ENCODE measurements at regions not wholly inside any gene's neighbourhood (a gene's known extent, or its start where the extent isn't known, plus 50 kb on each side); places are given as distances from the start of the nearest gene placed in this dataset.

- H3K4me3 ChIP-seq (ENCODE audit: low read depth in 2 of 2, low read length in 2 of 2), result no peak overlapping the region
- H3K27ac ChIP-seq (ENCODE audit: low read length), result no peak overlapping the region
- no peak for ATAC-seq
- no TSS peak for BruUV-seq (replicated peaks)
- H3K9me3 ChIP-seq (ENCODE audit: control insufficient read depth, insufficient read depth, low read depth, low read length), result no peaks in the 10 kb centered on the region
- no peak for DNase-seq (ENCODE audit: low read depth, low spot score)
- no peaks in the 10 kb centered on the region for H3K36me3 ChIP-seq (ENCODE audit: control insufficient read depth, insufficient read depth, low read length)
- CTCF ChIA-PET, result no interaction called here
- in situ Hi-C loops (cut with HindIII; ENCODE audit: low pct_unique_long_range_greater_than_20kb, low sequenced_read_pairs) (no loop called here), intact Hi-C loops (cut with micrococcal nuclease; ENCODE audit: unreplicated experiment) (no loop called here)
- H3K4me1 ChIP-seq (ENCODE audit: control insufficient read depth, insufficient read depth, low read length), result no peaks in the 10 kb centered on the region
- TF ChIP-seq CTCF (IDR thresholded peaks at IDR 0.05) (no peak), SIN3A (IDR thresholded peaks at IDR 0.05; ENCODE audit: borderline replicate concordance, insufficient read depth, low read depth, low read length) (no peak), REST (IDR thresholded peaks at IDR 0.05; ENCODE audit: insufficient read depth in 1 of 2, low read depth in 2 of 2, low read length in 1 of 2) (no peak), TCF7L2 (IDR thresholded peaks at IDR 0.05; ENCODE audit: low read depth, low read length) (no peak), POLR2AphosphoS5 (IDR thresholded peaks at IDR 0.05; ENCODE audit: low read depth, low read length) (no peak)
- H3K27me3 ChIP-seq (ENCODE audit: control insufficient read depth, insufficient read depth, low read length), result no peaks in the 10 kb centered on the region; the same call in 1 of the 2 replicates
- POLR2A ChIA-PET, result no interaction called here
Measured at GRCh38 chr2:217625557-217626169, 377.1 kb downstream of the TNS1 start.

- CTCF ChIA-PET, result no interaction called here
- Histone ChIP-seq H3K27me3 (ENCODE audit: control insufficient read depth, insufficient read depth, low read length) (no peaks in the 10 kb centered on the region; the same call in 1 of the 2 replicates), H3K36me3 (ENCODE audit: control insufficient read depth, insufficient read depth, low read length) (no peaks in the 10 kb centered on the region), H3K27ac (ENCODE audit: low read length) (no peak overlapping the region), H3K4me3 (ENCODE audit: low read depth in 2 of 2, low read length in 2 of 2) (no peak overlapping the region), H3K9me3 (ENCODE audit: control insufficient read depth, insufficient read depth, low read depth, low read length) (no peaks in the 10 kb centered on the region), H3K4me1 (ENCODE audit: control insufficient read depth, insufficient read depth, low read length) (no peaks in the 10 kb centered on the region)
- BruUV-seq (replicated peaks), result no TSS peak
- in situ Hi-C loops (cut with HindIII; ENCODE audit: low pct_unique_long_range_greater_than_20kb, low sequenced_read_pairs), result no loop called here
- DNase-seq (ENCODE audit: low read depth, low spot score) (no peak), ATAC-seq (no peak)
- TF ChIP-seq POLR2AphosphoS5 (IDR thresholded peaks at IDR 0.05; ENCODE audit: low read depth, low read length) (no peak), CTCF (IDR thresholded peaks at IDR 0.05) (no peak), TCF7L2 (IDR thresholded peaks at IDR 0.05; ENCODE audit: low read depth, low read length) (no peak), SIN3A (IDR thresholded peaks at IDR 0.05; ENCODE audit: borderline replicate concordance, insufficient read depth, low read depth, low read length) (no peak), REST (IDR thresholded peaks at IDR 0.05; ENCODE audit: insufficient read depth in 1 of 2, low read depth in 2 of 2, low read length in 1 of 2) (no peak)
- intact Hi-C loops (cut with micrococcal nuclease; ENCODE audit: unreplicated experiment), result no loop called here
- POLR2A ChIA-PET, result no interaction called here
Measured at GRCh38 chr2:217623281-217623912, 379.4 kb downstream of the TNS1 start.

Data from Panc1 (cell line).